ENCODE measurements at regions not wholly inside any gene's neighbourhood (a gene's known extent, or its start where the extent isn't known, plus 50 kb on each side); places are given as distances from the start of the nearest gene placed in this dataset.

- no peak for TF ChIP-seq CTCF (IDR thresholded peaks at IDR 0.05; ENCODE audit: low read depth, low read length, poor library complexity, severe bottlenecking)
- TF ChIP-seq EZH2phosphoT487 (IDR thresholded peaks at IDR 0.05; ENCODE audit: borderline replicate concordance, low read length), result no peak
These were observed 400.1 kb upstream of the DDHD1 start for GRCh38 chr14:53553221-53553620.

Data from DOHH2 (cell line).